ENCODE measurements at regions not wholly inside any gene's neighbourhood (a gene's known extent, or its start where the extent isn't known, plus 50 kb on each side); places are given as distances from the start of the nearest gene placed in this dataset.

GRCh38 chr3:187909866-187910265 lies 164.6 kb upstream of the BCL6 start:
- Histone ChIP-seq H3K4me3 (ENCODE audit: low read depth, low read length) (no peak overlapping the region), H3K36me3 (no peaks in the 10 kb centered on the region), H3K27ac (no peak overlapping the region), H3K27me3 (ENCODE audit: insufficient read depth, low read depth, severe bottlenecking) (no peaks in the 10 kb centered on the region), H3K9me3 (ENCODE audit: severe bottlenecking) (no peaks in the 10 kb centered on the region)
- no peak for DNase-seq
- TF ChIP-seq CTCF (IDR thresholded peaks at IDR 0.05; ENCODE audit: low read depth, low read length) = no peak

DNA sequence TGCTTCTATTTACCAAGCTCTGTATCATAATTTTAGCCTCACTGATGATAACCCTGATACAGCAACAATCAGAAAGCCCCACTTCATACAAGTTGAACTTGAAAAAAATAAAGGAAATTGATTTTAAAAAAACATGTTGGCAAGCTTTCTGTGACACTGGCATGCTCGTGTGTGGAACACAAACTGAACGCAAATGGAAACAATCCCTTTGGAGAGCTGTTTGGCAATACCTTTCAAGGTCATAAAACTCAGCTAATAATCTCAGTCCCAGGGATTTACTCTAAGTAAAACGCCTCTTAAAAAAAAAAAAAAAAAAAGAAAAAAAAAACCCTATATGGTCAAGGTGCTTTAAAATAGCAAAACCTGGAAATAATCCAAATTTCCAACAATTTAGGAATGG lies 166.7 kb upstream of the BCL6 start:
- no peaks in the 10 kb centered on the region for H3K9me3 ChIP-seq (ENCODE audit: severe bottlenecking)
- TF ChIP-seq CTCF (IDR thresholded peaks at IDR 0.05; ENCODE audit: low read depth, low read length) = no peak
- no peaks in the 10 kb centered on the region for H3K36me3 ChIP-seq
- H3K4me3 ChIP-seq (ENCODE audit: low read depth, low read length) = no peak overlapping the region
- H3K27ac ChIP-seq = no peak overlapping the region
- H3K27me3 ChIP-seq (ENCODE audit: insufficient read depth, low read depth, severe bottlenecking) = no peaks in the 10 kb centered on the region
- no peak for DNase-seq

GRCh38 chr3:187913617-187914033 lies 168.4 kb upstream of the BCL6 start:
- no peaks in the 10 kb centered on the region for H3K27me3 ChIP-seq (ENCODE audit: insufficient read depth, low read depth, severe bottlenecking)
- no peak overlapping the region for H3K4me3 ChIP-seq (ENCODE audit: low read depth, low read length)
- H3K9me3 ChIP-seq (ENCODE audit: severe bottlenecking) = no peaks in the 10 kb centered on the region
- H3K27ac ChIP-seq = no peak overlapping the region
- no peaks in the 10 kb centered on the region for H3K36me3 ChIP-seq
- DNase-seq = no peak
- TF ChIP-seq CTCF (IDR thresholded peaks at IDR 0.05; ENCODE audit: low read depth, low read length) = no peak

DNA sequence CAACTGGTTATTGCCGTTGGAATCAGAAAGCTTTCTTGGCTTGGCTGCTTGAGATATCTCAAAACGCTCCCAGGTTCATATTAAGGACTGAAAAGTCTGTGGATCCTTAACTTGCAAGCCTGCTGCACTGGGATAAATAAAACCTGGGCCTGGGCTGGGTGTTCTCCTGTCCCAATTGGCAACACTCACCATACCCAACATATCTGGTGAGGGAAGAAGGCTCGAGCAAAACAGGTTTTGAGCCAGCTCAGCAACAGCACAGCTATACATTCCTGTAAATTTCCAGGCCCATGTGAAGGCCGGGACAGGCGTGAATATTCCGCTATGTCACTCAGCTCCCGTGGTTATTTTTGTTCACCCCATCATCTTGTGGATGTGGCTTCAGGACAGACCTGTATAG lies 169.0 kb upstream of the BCL6 start:
- Histone ChIP-seq H3K9me3 (ENCODE audit: severe bottlenecking) (no peaks in the 10 kb centered on the region), H3K27me3 (ENCODE audit: insufficient read depth, low read depth, severe bottlenecking) (no peaks in the 10 kb centered on the region), H3K36me3 (no peaks in the 10 kb centered on the region), H3K4me3 (ENCODE audit: low read depth, low read length) (no peak overlapping the region), H3K27ac (no peak overlapping the region)
- DNase-seq = no peak
- no peak for TF ChIP-seq CTCF (IDR thresholded peaks at IDR 0.05; ENCODE audit: low read depth, low read length)

DNA sequence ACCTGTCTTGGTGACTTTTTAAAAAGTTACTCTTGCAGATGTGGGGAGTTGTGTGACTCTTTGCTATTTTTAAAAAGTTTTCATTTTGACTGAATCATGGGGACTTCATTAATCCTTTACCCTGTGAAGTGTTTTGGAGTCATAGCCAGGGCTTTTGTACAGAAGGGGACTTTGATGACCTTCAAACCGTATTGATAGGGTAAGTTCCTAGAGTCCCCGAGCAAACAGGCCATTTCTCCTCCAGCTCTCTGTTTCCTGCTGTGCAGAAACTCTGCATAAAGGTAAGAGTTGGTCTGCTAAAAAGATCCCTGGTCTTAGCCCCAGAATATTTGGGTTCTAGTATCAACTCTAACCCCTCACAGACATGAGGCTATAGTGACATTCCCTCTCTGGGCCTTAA lies 170.8 kb upstream of the BCL6 start:
- H3K27me3 ChIP-seq (ENCODE audit: insufficient read depth, low read depth, severe bottlenecking) = no peaks in the 10 kb centered on the region
- H3K4me3 ChIP-seq (ENCODE audit: low read depth, low read length) = no peak overlapping the region
- DNase-seq = no peak
- no peak overlapping the region for H3K27ac ChIP-seq
- TF ChIP-seq CTCF (IDR thresholded peaks at IDR 0.05; ENCODE audit: low read depth, low read length) = no peak
- H3K36me3 ChIP-seq = no peaks in the 10 kb centered on the region
- no peaks in the 10 kb centered on the region for H3K9me3 ChIP-seq (ENCODE audit: severe bottlenecking)

- Histone ChIP-seq H3K4me3 (ENCODE audit: low read depth, low read length) (no peak overlapping the region), H3K36me3 (no peaks in the 10 kb centered on the region), H3K27ac (no peak overlapping the region), H3K9me3 (ENCODE audit: severe bottlenecking) (no peaks in the 10 kb centered on the region), H3K27me3 (ENCODE audit: insufficient read depth, low read depth, severe bottlenecking) (no peaks in the 10 kb centered on the region)
- DNase-seq = no peak
- no peak for TF ChIP-seq CTCF (IDR thresholded peaks at IDR 0.05; ENCODE audit: low read depth, low read length)
Measured at GRCh38 chr3:187918081-187918644, 172.9 kb upstream of the BCL6 start.

Measured in WERI-Rb-1 (cell line).